ENCODE measurements at regions not wholly inside any gene's neighbourhood (a gene's known extent, or its start where the extent isn't known, plus 50 kb on each side); places are given as distances from the start of the nearest gene placed in this dataset.

GRCh38 chr7:109963741-109964140 is 1127.2 kb upstream of the LRRN3 start:
- DNase-seq (ENCODE audit: insufficient read length, low spot score) (no peak), FAIRE-seq (no peak)
- TF ChIP-seq POLR2A (IDR thresholded peaks at IDR 0.05; ENCODE audit: low read depth, low read length) = no peak

GRCh38 chr7:109964780-109965179 is 1126.1 kb upstream of the LRRN3 start:
- no peak for DNase-seq (ENCODE audit: insufficient read length, low spot score)
- FAIRE-seq = no peak
- TF ChIP-seq POLR2AphosphoS5 (IDR thresholded peaks at IDR 0.05; ENCODE audit: low read depth, low read length) (no peak), SPI1 (IDR thresholded peaks at IDR 0.05; ENCODE audit: low read depth, low read length) (no peak), TAF1 (IDR thresholded peaks at IDR 0.05; ENCODE audit: low read depth, low read length) (no peak), POLR2A (IDR thresholded peaks at IDR 0.05; ENCODE audit: low read depth, low read length) (no peak), PAX5 (IDR thresholded peaks at IDR 0.05; ENCODE audit: insufficient read depth, low read length, severe bottlenecking) (no peak), POU2F2 (IDR thresholded peaks at IDR 0.05; ENCODE audit: low read depth, low read length) (no peak)

GRCh38 chr7:109967406-109967805 is 1123.5 kb upstream of the LRRN3 start:
- DNase-seq (ENCODE audit: insufficient read length, low spot score) = no peak
- TF ChIP-seq POU2F2 (IDR thresholded peaks at IDR 0.05; ENCODE audit: low read depth, low read length) = no peak
- TF ChIP-seq POLR2A (IDR thresholded peaks at IDR 0.05; ENCODE audit: low read depth, low read length) = no peak
- TF ChIP-seq PAX5 (IDR thresholded peaks at IDR 0.05; ENCODE audit: insufficient read depth, low read length, severe bottlenecking) = no peak
- no peak for TF ChIP-seq SPI1 (IDR thresholded peaks at IDR 0.05; ENCODE audit: low read depth, low read length)
- no peak for TF ChIP-seq TAF1 (IDR thresholded peaks at IDR 0.05; ENCODE audit: low read depth, low read length)
- TF ChIP-seq POLR2AphosphoS5 (IDR thresholded peaks at IDR 0.05; ENCODE audit: low read depth, low read length) = no peak
- FAIRE-seq = no peak

GRCh38 chr7:109983618-109984017 is 1107.3 kb upstream of the LRRN3 start:
- TF ChIP-seq PAX5 (IDR thresholded peaks at IDR 0.05; ENCODE audit: insufficient read depth, low read length, severe bottlenecking) = no peak
- no peak for TF ChIP-seq POLR2AphosphoS5 (IDR thresholded peaks at IDR 0.05; ENCODE audit: low read depth, low read length)
- no peak for FAIRE-seq
- DNase-seq (ENCODE audit: insufficient read length, low spot score) = no peak

GRCh38 chr7:109984729-109985128 is 1106.2 kb upstream of the LRRN3 start:
- TF ChIP-seq TAF1 (IDR thresholded peaks at IDR 0.05; ENCODE audit: low read depth, low read length) = no peak
- TF ChIP-seq POU2F2 (IDR thresholded peaks at IDR 0.05; ENCODE audit: low read depth, low read length) = no peak
- no peak for TF ChIP-seq POLR2AphosphoS5 (IDR thresholded peaks at IDR 0.05; ENCODE audit: low read depth, low read length)
- no peak for TF ChIP-seq POLR2A (IDR thresholded peaks at IDR 0.05; ENCODE audit: low read depth, low read length)
- no peak for TF ChIP-seq SPI1 (IDR thresholded peaks at IDR 0.05; ENCODE audit: low read depth, low read length)
- no peak for TF ChIP-seq PAX5 (IDR thresholded peaks at IDR 0.05; ENCODE audit: insufficient read depth, low read length, severe bottlenecking)
- DNase-seq (ENCODE audit: insufficient read length, low spot score) = no peak
- no peak for FAIRE-seq

GRCh38 chr7:109986701-109987100 is 1104.2 kb upstream of the LRRN3 start:
- no peak for FAIRE-seq
- no peak for TF ChIP-seq POLR2A (IDR thresholded peaks at IDR 0.05; ENCODE audit: low read depth, low read length)
- no peak for TF ChIP-seq PAX5 (IDR thresholded peaks at IDR 0.05; ENCODE audit: insufficient read depth, low read length, severe bottlenecking)
- no peak for TF ChIP-seq TAF1 (IDR thresholded peaks at IDR 0.05; ENCODE audit: low read depth, low read length)
- no peak for TF ChIP-seq SPI1 (IDR thresholded peaks at IDR 0.05; ENCODE audit: low read depth, low read length)
- no peak for TF ChIP-seq POU2F2 (IDR thresholded peaks at IDR 0.05; ENCODE audit: low read depth, low read length)
- TF ChIP-seq POLR2AphosphoS5 (IDR thresholded peaks at IDR 0.05; ENCODE audit: low read depth, low read length) = no peak
- DNase-seq (ENCODE audit: insufficient read length, low spot score) = no peak

- TF ChIP-seq POLR2A (IDR thresholded peaks at IDR 0.05; ENCODE audit: low read depth, low read length) (no peak), POLR2AphosphoS5 (IDR thresholded peaks at IDR 0.05; ENCODE audit: low read depth, low read length) (no peak), POU2F2 (IDR thresholded peaks at IDR 0.05; ENCODE audit: low read depth, low read length) (no peak), SPI1 (IDR thresholded peaks at IDR 0.05; ENCODE audit: low read depth, low read length) (no peak), TAF1 (IDR thresholded peaks at IDR 0.05; ENCODE audit: low read depth, low read length) (no peak), PAX5 (IDR thresholded peaks at IDR 0.05; ENCODE audit: insufficient read depth, low read length, severe bottlenecking) (no peak)
- FAIRE-seq = no peak
- DNase-seq (ENCODE audit: insufficient read length, low spot score) = no peak
Observed at GRCh38 chr7:109996411-109996810, 1094.5 kb upstream of the LRRN3 start.

- FAIRE-seq (no peak), DNase-seq (ENCODE audit: insufficient read length, low spot score) (no peak)
- TF ChIP-seq POU2F2 (IDR thresholded peaks at IDR 0.05; ENCODE audit: low read depth, low read length) = no peak
- no peak for TF ChIP-seq TAF1 (IDR thresholded peaks at IDR 0.05; ENCODE audit: low read depth, low read length)
Observed at GRCh38 chr7:109996927-109997326, 1094.0 kb upstream of the LRRN3 start.

GRCh38 chr7:109997837-109998236 is 1093.1 kb upstream of the LRRN3 start:
- TF ChIP-seq POU2F2 (IDR thresholded peaks at IDR 0.05; ENCODE audit: low read depth, low read length) (no peak), TAF1 (IDR thresholded peaks at IDR 0.05; ENCODE audit: low read depth, low read length) (no peak), POLR2AphosphoS5 (IDR thresholded peaks at IDR 0.05; ENCODE audit: low read depth, low read length) (no peak), SPI1 (IDR thresholded peaks at IDR 0.05; ENCODE audit: low read depth, low read length) (no peak), POLR2A (IDR thresholded peaks at IDR 0.05; ENCODE audit: low read depth, low read length) (no peak), PAX5 (IDR thresholded peaks at IDR 0.05; ENCODE audit: insufficient read depth, low read length, severe bottlenecking) (no peak)
- no peak for DNase-seq (ENCODE audit: insufficient read length, low spot score)
- no peak for FAIRE-seq

GRCh38 chr7:110001254-110001938 is 1089.5 kb upstream of the LRRN3 start:
- FAIRE-seq = no peak
- no peak for DNase-seq (ENCODE audit: insufficient read length, low spot score)
- TF ChIP-seq PAX5 (IDR thresholded peaks at IDR 0.05; ENCODE audit: insufficient read depth, low read length, severe bottlenecking) = no peak
- no peak for TF ChIP-seq TAF1 (IDR thresholded peaks at IDR 0.05; ENCODE audit: low read depth, low read length)

GRCh38 chr7:110003827-110004226 is 1087.1 kb upstream of the LRRN3 start:
- FAIRE-seq = no peak
- no peak for DNase-seq (ENCODE audit: insufficient read length, low spot score)
- no peak for TF ChIP-seq SPI1 (IDR thresholded peaks at IDR 0.05; ENCODE audit: low read depth, low read length)
- no peak for TF ChIP-seq POLR2AphosphoS5 (IDR thresholded peaks at IDR 0.05; ENCODE audit: low read depth, low read length)
- TF ChIP-seq TAF1 (IDR thresholded peaks at IDR 0.05; ENCODE audit: low read depth, low read length) = no peak
- no peak for TF ChIP-seq POLR2A (IDR thresholded peaks at IDR 0.05; ENCODE audit: low read depth, low read length)
- no peak for TF ChIP-seq PAX5 (IDR thresholded peaks at IDR 0.05; ENCODE audit: insufficient read depth, low read length, severe bottlenecking)
- TF ChIP-seq POU2F2 (IDR thresholded peaks at IDR 0.05; ENCODE audit: low read depth, low read length) = no peak

Data from GM12891 (cell line).